ENCODE measurements at regions not wholly inside any gene's neighbourhood (a gene's known extent, or its start where the extent isn't known, plus 50 kb on each side); places are given as distances from the start of the nearest gene placed in this dataset.

GRCh38 chr15:39016706-39017105 lies 452.1 kb upstream of the RASGRP1 start (continued):
- no peak for TF ChIP-seq FOSL1 (IDR thresholded peaks at IDR 0.05; ENCODE audit: insufficient read depth, low read depth, low read length)
- TF ChIP-seq USF2 (IDR thresholded peaks at IDR 0.05; ENCODE audit: low read length), result no peak
- TF ChIP-seq SP2 (IDR thresholded peaks at IDR 0.05; ENCODE audit: low read length), result no peak
- TF ChIP-seq YY1 (IDR thresholded peaks at IDR 0.05; ENCODE audit: low read depth, low read length), result no peak
- no peak for TF ChIP-seq RAD21 (IDR thresholded peaks at IDR 0.05 in 1 of 2, conservative IDR thresholded peaks at IDR 0.05 in 1 of 2; ENCODE audit: low read depth in 2 of 2, low read length in 2 of 2)
- TF ChIP-seq JUN (IDR thresholded peaks at IDR 0.05; ENCODE audit: low read depth, low read length), result no peak
- TF ChIP-seq POLR2A (IDR thresholded peaks at IDR 0.05; ENCODE audit: control extremely low read depth in 1 of 2, low read depth in 2 of 2, low read length in 2 of 2), result no peak
